Gastrocnemius medialis (tissue), 4 donors: ENCODE measurements at regions not wholly inside any gene's neighbourhood (a gene's known extent, or its start where the extent isn't known, plus 50 kb on each side); places are given as distances from the start of the nearest gene placed in this dataset.

Source experiments
- CTCF ChIP-seq, 5 experiments: fragments of 450-650 bp in 3 of 5; fragments of 200-600 bp in 2 of 5; sonication (generic) in 2 of 5; IDR thresholded peaks in 4 of 5; conservative IDR thresholded peaks in 1 of 5; 1 replicate in 4 of 5; 2 replicates in 1 of 5; pipeline ENCODE4 v1.5.1; 2016 to 2019; ENCODE audit warnings: antibody characterized with exemption in 5 of 5, mild to moderate bottlenecking in 3 of 5, moderate library complexity in 3 of 5
- POLR2A ChIP-seq, 2 donors: fragments of 450-650 bp; IDR thresholded peaks; one replicate each; pipeline ENCODE4 v1.6.1; 2017; ENCODE audit warnings: antibody characterized with exemption in 2 of 2, mild to moderate bottlenecking in 2 of 2, moderate library complexity in 2 of 2

DNA sequence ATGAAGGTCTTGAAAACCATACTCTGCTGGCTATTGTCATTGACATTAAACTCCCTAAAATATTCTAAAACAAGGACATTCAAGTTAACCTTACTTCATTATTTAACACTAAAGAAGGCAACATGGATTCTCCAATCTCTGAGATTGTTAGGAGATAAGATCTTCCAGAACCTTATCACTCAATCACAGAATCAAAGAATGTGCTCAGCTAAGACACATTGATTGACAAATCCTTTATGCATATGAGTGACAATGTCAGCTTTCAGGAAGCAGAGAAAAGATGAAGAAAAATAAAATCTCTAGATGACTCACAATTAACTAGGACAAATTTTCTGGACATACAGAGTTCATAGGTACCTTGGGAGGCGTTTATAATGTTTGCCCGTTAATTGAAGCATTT is 787.2 kb downstream of the TSN start:
- no peak for TF ChIP-seq CTCF (IDR thresholded peaks at IDR 0.05 in 4 of 5, conservative IDR thresholded peaks at IDR 0.05 in 1 of 5)
- TF ChIP-seq POLR2A (IDR thresholded peaks at IDR 0.05): no peak
